ENCODE measurements at regions not wholly inside any gene's neighbourhood (a gene's known extent, or its start where the extent isn't known, plus 50 kb on each side); places are given as distances from the start of the nearest gene placed in this dataset.
"Not testable (repeated sequence)": the region's sequence is repeated elsewhere in the genome, so short reads cannot be mapped to it uniquely, and the experiment has no call there.

GRCh38 chr9:64057553-64057952 lies 1227.5 kb downstream of the FOXD4L5 start:
- no peak overlapping the region for H3K4me3 ChIP-seq
- H3K27ac ChIP-seq, result no peak overlapping the region
- no peaks in the 10 kb centered on the region for H3K4me1 ChIP-seq
- no peaks in the 10 kb centered on the region for H3K36me3 ChIP-seq
- TF ChIP-seq POLR2AphosphoS5 (IDR thresholded peaks at IDR 0.05) (no peak), EP300 (IDR thresholded peaks at IDR 0.05; ENCODE audit: low read depth) (no peak), POLR2A (IDR thresholded peaks at IDR 0.05) (no peak), CTCF (IDR thresholded peaks at IDR 0.05) (no peak)
- in situ Hi-C loops (cut with MboI; ENCODE audit: low pct_ligation_motif_present in 1 of 4, low pct_unique_long_range_greater_than_20kb in 1 of 4, low sequenced_read_pairs in 3 of 4), result no loop called here
- WGBS, 2 donors (ENCODE audit: low coverage in 1 of 2), result 53 to 65% methylated on average over 4 of the region's 4 CpGs
- intact Hi-C loops (cut with DNase I; ENCODE audit: low total_unique reads), result no loop called here
- no peaks in the 10 kb centered on the region for H3K9me3 ChIP-seq
- DNase-seq, result no peak
- H3K27me3 ChIP-seq, result no peaks in the 10 kb centered on the region

GRCh38 chr9:64028925-64029324 lies 1256.1 kb downstream of the FOXD4L5 start:
- intact Hi-C loops (cut with DNase I; ENCODE audit: low total_unique reads); in situ Hi-C loops (cut with MboI; ENCODE audit: low pct_ligation_motif_present in 1 of 4, low pct_unique_long_range_greater_than_20kb in 1 of 4, low sequenced_read_pairs in 3 of 4): not testable (repeated sequence)

GRCh38 chr9:64020696-64021491 lies 1264.1 kb downstream of the FOXD4L5 start:
- DNase-seq; H3K4me1 ChIP-seq; H3K36me3 ChIP-seq; H3K27ac ChIP-seq; intact Hi-C loops (cut with DNase I; ENCODE audit: low total_unique reads); in situ Hi-C loops (cut with MboI; ENCODE audit: low pct_ligation_motif_present in 1 of 4, low pct_unique_long_range_greater_than_20kb in 1 of 4, low sequenced_read_pairs in 3 of 4); H3K9me3 ChIP-seq; H3K27me3 ChIP-seq; H3K4me3 ChIP-seq: not testable (repeated sequence)
- 92% methylated on average over 40 of the region's 46 CpGs; no CpG with 5 or more reads in 1 of the 2 donors for WGBS, 2 donors (ENCODE audit: low coverage in 1 of 2)

More at GRCh38 chr9:64028925-64029324, 1256.1 kb downstream of the FOXD4L5 start:
- H3K27me3 ChIP-seq, H3K4me1 ChIP-seq, H3K4me3 ChIP-seq, H3K9me3 ChIP-seq, DNase-seq, H3K36me3 ChIP-seq, H3K27ac ChIP-seq: not testable (repeated sequence)
- WGBS, 2 donors (ENCODE audit: low coverage in 1 of 2), result 68 to 75% methylated on average over 4 of the region's 4 CpGs

GRCh38 chr9:64017666-64018065 lies 1267.3 kb downstream of the FOXD4L5 start:
- 62 to 67% methylated on average over 1 to 2 of the region's 2 CpGs for WGBS, 2 donors (ENCODE audit: low coverage in 1 of 2)
- in situ Hi-C loops (cut with MboI; ENCODE audit: low pct_ligation_motif_present in 1 of 4, low pct_unique_long_range_greater_than_20kb in 1 of 4, low sequenced_read_pairs in 3 of 4), result not testable (repeated sequence)

GRCh38 chr9:64016845-64017406 lies 1268.1 kb downstream of the FOXD4L5 start:
- WGBS, 2 donors (ENCODE audit: low coverage in 1 of 2), result 80 to 87% methylated on average over 3 to 39 of the region's 46 CpGs
- Histone ChIP-seq H3K4me3 (peak overlapping the region in 2 of 4 donors; percentile 12 to 34), H3K27ac (peak overlapping the region in 1 of 4 donors; percentile 52)
- in situ Hi-C loops (cut with MboI; ENCODE audit: low pct_ligation_motif_present in 1 of 4, low pct_unique_long_range_greater_than_20kb in 1 of 4, low sequenced_read_pairs in 3 of 4); intact Hi-C loops (cut with DNase I; ENCODE audit: low total_unique reads); H3K27me3 ChIP-seq; DNase-seq; H3K36me3 ChIP-seq; H3K9me3 ChIP-seq; H3K4me1 ChIP-seq: not testable (repeated sequence)

More at GRCh38 chr9:64017666-64018065, 1267.3 kb downstream of the FOXD4L5 start:
- H3K9me3 ChIP-seq; H3K4me1 ChIP-seq; H3K4me3 ChIP-seq; intact Hi-C loops (cut with DNase I; ENCODE audit: low total_unique reads); DNase-seq; H3K27me3 ChIP-seq; H3K27ac ChIP-seq; H3K36me3 ChIP-seq: not testable (repeated sequence)

GRCh38 chr9:64016246-64016645 lies 1268.8 kb downstream of the FOXD4L5 start:
- intact Hi-C loops (cut with DNase I; ENCODE audit: low total_unique reads); H3K9me3 ChIP-seq; in situ Hi-C loops (cut with MboI; ENCODE audit: low pct_ligation_motif_present in 1 of 4, low pct_unique_long_range_greater_than_20kb in 1 of 4, low sequenced_read_pairs in 3 of 4); H3K27me3 ChIP-seq; H3K36me3 ChIP-seq; H3K4me1 ChIP-seq; DNase-seq; H3K27ac ChIP-seq: not testable (repeated sequence)
- peak overlapping the region in 2 of 4 donors; percentile 26 to 36 for H3K4me3 ChIP-seq
- WGBS, 2 donors (ENCODE audit: low coverage in 1 of 2), result 47 to 80% methylated on average over 11 to 29 of the region's 31 CpGs
